ENCODE measurements at regions not wholly inside any gene's neighbourhood (a gene's known extent, or its start where the extent isn't known, plus 50 kb on each side); places are given as distances from the start of the nearest gene placed in this dataset.

GRCh38 chr10:4262870-4263600, 478.0 kb upstream of the KLF6 start:
- Histone ChIP-seq H3K27me3 (ENCODE audit: control insufficient read depth, insufficient read depth, low read length) (no peaks in the 10 kb centered on the region), H3K36me3 (ENCODE audit: control insufficient read depth, insufficient read depth, low read length) (no peaks in the 10 kb centered on the region), H3K4me3 (ENCODE audit: low read depth, low read length) (no peak overlapping the region)
- no peak for DNase-seq (ENCODE audit: low read depth)
- TF ChIP-seq CTCF (IDR thresholded peaks at IDR 0.05; ENCODE audit: insufficient read depth, low read depth, low read length) = no peak
- ChIA-PET POLR2A (interaction anchor here (0.6 kb wide), 1 partner anchor 40 kb away, joined by 3 read pairs; no protein-coding TSS in a partner anchor), CTCF (interaction anchor here (0.5 to 1.8 kb wide), 5 partner anchors 10 to 179 kb away, joined by 3 to 7 read pairs (median 4); no protein-coding TSS in a partner anchor)

- no peak for DNase-seq (ENCODE audit: low read depth)
- no peaks in the 10 kb centered on the region for H3K27me3 ChIP-seq (ENCODE audit: control insufficient read depth, insufficient read depth, low read length)
- POLR2A ChIA-PET = no interaction called here
- no peak for TF ChIP-seq CTCF (IDR thresholded peaks at IDR 0.05; ENCODE audit: insufficient read depth, low read depth, low read length)
- H3K36me3 ChIP-seq (ENCODE audit: control insufficient read depth, insufficient read depth, low read length) = no peaks in the 10 kb centered on the region
- CTCF ChIA-PET = interaction anchor here (0.5 to 1.8 kb wide), 3 partner anchors 10 to 136 kb away, joined by 4 to 7 read pairs (median 5); no protein-coding TSS in a partner anchor
- no peak overlapping the region for H3K4me3 ChIP-seq (ENCODE audit: low read depth, low read length)
Observed at GRCh38 chr10:4262449-4262848, 477.4 kb upstream of the KLF6 start.

GRCh38 chr10:4260483-4261124, 475.6 kb upstream of the KLF6 start:
- ChIA-PET CTCF (no interaction called here), POLR2A (no interaction called here)
- Histone ChIP-seq H3K4me3 (ENCODE audit: low read depth, low read length) (no peak overlapping the region), H3K36me3 (ENCODE audit: control insufficient read depth, insufficient read depth, low read length) (no peaks in the 10 kb centered on the region), H3K27me3 (ENCODE audit: control insufficient read depth, insufficient read depth, low read length) (no peaks in the 10 kb centered on the region)
- TF ChIP-seq CTCF (IDR thresholded peaks at IDR 0.05; ENCODE audit: insufficient read depth, low read depth, low read length) = no peak
- no peak for DNase-seq (ENCODE audit: low read depth)

GRCh38 chr10:4257939-4258465, 473.0 kb upstream of the KLF6 start:
- Histone ChIP-seq H3K4me3 (ENCODE audit: low read depth, low read length) (no peak overlapping the region), H3K27me3 (ENCODE audit: control insufficient read depth, insufficient read depth, low read length) (no peaks in the 10 kb centered on the region), H3K36me3 (ENCODE audit: control insufficient read depth, insufficient read depth, low read length) (no peaks in the 10 kb centered on the region)
- ChIA-PET CTCF (no interaction called here), POLR2A (no interaction called here)
- DNase-seq (ENCODE audit: low read depth) = no peak
- no peak for TF ChIP-seq CTCF (IDR thresholded peaks at IDR 0.05; ENCODE audit: insufficient read depth, low read depth, low read length)

GRCh38 chr10:4256971-4257370, 472.0 kb upstream of the KLF6 start:
- no peaks in the 10 kb centered on the region for H3K27me3 ChIP-seq (ENCODE audit: control insufficient read depth, insufficient read depth, low read length)
- ChIA-PET POLR2A (no interaction called here), CTCF (no interaction called here)
- H3K36me3 ChIP-seq (ENCODE audit: control insufficient read depth, insufficient read depth, low read length) = no peaks in the 10 kb centered on the region
- DNase-seq (ENCODE audit: low read depth) = no peak
- TF ChIP-seq CTCF (IDR thresholded peaks at IDR 0.05; ENCODE audit: insufficient read depth, low read depth, low read length) = no peak
- H3K4me3 ChIP-seq (ENCODE audit: low read depth, low read length) = no peak overlapping the region
